ENCODE measurements at regions not wholly inside any gene's neighbourhood (a gene's known extent, or its start where the extent isn't known, plus 50 kb on each side); places are given as distances from the start of the nearest gene placed in this dataset.

- no peak for TF ChIP-seq CTCF (IDR thresholded peaks at IDR 0.05)
- no peak for TF ChIP-seq EP300 (IDR thresholded peaks at IDR 0.05)
- no peak for TF ChIP-seq POLR2AphosphoS5 (IDR thresholded peaks at IDR 0.05)
Measured at GRCh38 chr17:31622500-31622899, 231.0 kb downstream of the RAB11FIP4 start.

Data from esophagus muscularis mucosa (tissue), 4 donors.